ENCODE measurements at regions not wholly inside any gene's neighbourhood (a gene's known extent, or its start where the extent isn't known, plus 50 kb on each side); places are given as distances from the start of the nearest gene placed in this dataset.

- Histone ChIP-seq H3K79me2 (replicated peaks; ENCODE audit: insufficient read depth) (no peaks in the 10 kb centered on the region), H3K9me2 (ENCODE audit: insufficient read depth) (no peaks in the 10 kb centered on the region), H3K36me3 (ENCODE audit: insufficient read depth) (peaks cover 4% of the 10 kb centered on the region), H2AFZ (no peak overlapping the region), H4K20me1 (replicated peaks; ENCODE audit: insufficient read depth) (no peaks in the 10 kb centered on the region), H3K4me1 (ENCODE audit: insufficient read depth) (no peaks in the 10 kb centered on the region), H3K27me3 (ENCODE audit: insufficient read depth) (no peaks in the 10 kb centered on the region), H3K4me3 (no peak overlapping the region), H3K4me2 (no peak overlapping the region), H3K27ac (ENCODE audit: low read depth) (no peak overlapping the region), H3F3A (replicated peaks; ENCODE audit: low read depth) (no peaks in the 10 kb centered on the region)
- TF ChIP-seq NANOG (IDR thresholded peaks at IDR 0.05; ENCODE audit: borderline replicate concordance) (no peak), STAT1 (IDR thresholded peaks at IDR 0.05; ENCODE audit: unreplicated experiment) (no peak), REST (IDR thresholded peaks at IDR 0.05; ENCODE audit: unreplicated experiment) (no peak), JUNB (IDR thresholded peaks at IDR 0.05; ENCODE audit: unreplicated experiment) (no peak), ETS1 (IDR thresholded peaks at IDR 0.05) (no peak), EZH2phosphoT487 (IDR thresholded peaks at IDR 0.05; ENCODE audit: unreplicated experiment) (no peak), ZNF114 (CRISPR knock-in tag; IDR thresholded peaks at IDR 0.05) (no peak), POLR2AphosphoS5 (IDR thresholded peaks at IDR 0.05; ENCODE audit: low read depth) (no peak), CREB1 (CRISPR knock-in tag; IDR thresholded peaks at IDR 0.05; ENCODE audit: low read depth) (no peak)
- TF ChIP-seq, protein P1, sequence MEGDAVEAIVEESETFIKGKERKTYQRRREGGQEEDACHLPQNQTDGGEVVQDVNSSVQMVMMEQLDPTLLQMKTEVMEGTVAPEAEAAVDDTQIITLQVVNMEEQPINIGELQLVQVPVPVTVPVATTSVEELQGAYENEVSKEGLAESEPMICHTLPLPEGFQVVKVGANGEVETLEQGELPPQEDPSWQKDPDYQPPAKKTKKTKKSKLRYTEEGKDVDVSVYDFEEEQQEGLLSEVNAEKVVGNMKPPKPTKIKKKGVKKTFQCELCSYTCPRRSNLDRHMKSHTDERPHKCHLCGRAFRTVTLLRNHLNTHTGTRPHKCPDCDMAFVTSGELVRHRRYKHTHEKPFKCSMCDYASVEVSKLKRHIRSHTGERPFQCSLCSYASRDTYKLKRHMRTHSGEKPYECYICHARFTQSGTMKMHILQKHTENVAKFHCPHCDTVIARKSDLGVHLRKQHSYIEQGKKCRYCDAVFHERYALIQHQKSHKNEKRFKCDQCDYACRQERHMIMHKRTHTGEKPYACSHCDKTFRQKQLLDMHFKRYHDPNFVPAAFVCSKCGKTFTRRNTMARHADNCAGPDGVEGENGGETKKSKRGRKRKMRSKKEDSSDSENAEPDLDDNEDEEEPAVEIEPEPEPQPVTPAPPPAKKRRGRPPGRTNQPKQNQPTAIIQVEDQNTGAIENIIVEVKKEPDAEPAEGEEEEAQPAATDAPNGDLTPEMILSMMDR (conservative IDR thresholded peaks at IDR 0.05; ENCODE audit: low read depth in 2 of 2): no peak
- TF ChIP-seq, protein P2, sequence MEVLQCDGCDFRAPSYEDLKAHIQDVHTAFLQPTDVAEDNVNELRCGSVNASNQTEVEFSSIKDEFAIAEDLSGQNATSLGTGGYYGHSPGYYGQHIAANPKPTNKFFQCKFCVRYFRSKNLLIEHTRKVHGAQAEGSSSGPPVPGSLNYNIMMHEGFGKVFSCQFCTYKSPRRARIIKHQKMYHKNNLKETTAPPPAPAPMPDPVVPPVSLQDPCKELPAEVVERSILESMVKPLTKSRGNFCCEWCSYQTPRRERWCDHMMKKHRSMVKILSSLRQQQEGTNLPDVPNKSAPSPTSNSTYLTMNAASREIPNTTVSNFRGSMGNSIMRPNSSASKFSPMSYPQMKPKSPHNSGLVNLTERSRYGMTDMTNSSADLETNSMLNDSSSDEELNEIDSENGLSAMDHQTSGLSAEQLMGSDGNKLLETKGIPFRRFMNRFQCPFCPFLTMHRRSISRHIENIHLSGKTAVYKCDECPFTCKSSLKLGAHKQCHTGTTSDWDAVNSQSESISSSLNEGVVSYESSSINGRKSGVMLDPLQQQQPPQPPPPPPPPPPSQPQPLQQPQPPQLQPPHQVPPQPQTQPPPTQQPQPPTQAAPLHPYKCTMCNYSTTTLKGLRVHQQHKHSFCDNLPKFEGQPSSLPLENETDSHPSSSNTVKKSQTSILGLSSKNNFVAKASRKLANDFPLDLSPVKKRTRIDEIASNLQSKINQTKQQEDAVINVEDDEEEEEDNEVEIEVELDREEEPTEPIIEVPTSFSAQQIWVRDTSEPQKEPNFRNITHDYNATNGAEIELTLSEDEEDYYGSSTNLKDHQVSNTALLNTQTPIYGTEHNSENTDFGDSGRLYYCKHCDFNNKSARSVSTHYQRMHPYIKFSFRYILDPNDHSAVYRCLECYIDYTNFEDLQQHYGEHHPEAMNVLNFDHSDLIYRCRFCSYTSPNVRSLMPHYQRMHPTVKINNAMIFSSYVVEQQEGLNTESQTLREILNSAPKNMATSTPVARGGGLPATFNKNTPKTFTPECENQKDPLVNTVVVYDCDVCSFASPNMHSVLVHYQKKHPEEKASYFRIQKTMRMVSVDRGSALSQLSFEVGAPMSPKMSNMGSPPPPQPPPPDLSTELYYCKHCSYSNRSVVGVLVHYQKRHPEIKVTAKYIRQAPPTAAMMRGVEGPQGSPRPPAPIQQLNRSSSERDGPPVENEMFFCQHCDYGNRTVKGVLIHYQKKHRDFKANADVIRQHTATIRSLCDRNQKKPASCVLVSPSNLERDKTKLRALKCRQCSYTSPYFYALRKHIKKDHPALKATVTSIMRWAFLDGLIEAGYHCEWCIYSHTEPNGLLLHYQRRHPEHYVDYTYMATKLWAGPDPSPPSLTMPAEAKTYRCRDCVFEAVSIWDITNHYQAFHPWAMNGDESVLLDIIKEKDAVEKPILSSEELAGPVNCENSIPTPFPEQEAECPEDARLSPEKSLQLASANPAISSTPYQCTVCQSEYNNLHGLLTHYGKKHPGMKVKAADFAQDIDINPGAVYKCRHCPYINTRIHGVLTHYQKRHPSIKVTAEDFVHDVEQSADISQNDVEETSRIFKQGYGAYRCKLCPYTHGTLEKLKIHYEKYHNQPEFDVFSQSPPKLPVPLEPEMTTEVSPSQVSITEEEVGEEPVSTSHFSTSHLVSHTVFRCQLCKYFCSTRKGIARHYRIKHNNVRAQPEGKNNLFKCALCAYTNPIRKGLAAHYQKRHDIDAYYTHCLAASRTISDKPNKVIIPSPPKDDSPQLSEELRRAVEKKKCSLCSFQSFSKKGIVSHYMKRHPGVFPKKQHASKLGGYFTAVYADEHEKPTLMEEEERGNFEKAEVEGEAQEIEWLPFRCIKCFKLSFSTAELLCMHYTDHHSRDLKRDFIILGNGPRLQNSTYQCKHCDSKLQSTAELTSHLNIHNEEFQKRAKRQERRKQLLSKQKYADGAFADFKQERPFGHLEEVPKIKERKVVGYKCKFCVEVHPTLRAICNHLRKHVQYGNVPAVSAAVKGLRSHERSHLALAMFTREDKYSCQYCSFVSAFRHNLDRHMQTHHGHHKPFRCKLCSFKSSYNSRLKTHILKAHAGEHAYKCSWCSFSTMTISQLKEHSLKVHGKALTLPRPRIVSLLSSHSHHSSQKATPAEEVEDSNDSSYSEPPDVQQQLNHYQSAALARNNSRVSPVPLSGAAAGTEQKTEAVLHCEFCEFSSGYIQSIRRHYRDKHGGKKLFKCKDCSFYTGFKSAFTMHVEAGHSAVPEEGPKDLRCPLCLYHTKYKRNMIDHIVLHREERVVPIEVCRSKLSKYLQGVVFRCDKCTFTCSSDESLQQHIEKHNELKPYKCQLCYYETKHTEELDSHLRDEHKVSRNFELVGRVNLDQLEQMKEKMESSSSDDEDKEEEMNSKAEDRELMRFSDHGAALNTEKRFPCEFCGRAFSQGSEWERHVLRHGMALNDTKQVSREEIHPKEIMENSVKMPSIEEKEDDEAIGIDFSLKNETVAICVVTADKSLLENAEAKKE (CRISPR knock-in tag; IDR thresholded peaks at IDR 0.05): no peak
- no peak for ATAC-seq
- Mint-ChIP-seq H3K9me3 (no peaks in the 10 kb centered on the region), H3K27me3 (ENCODE audit: insufficient read depth, low read depth, poor library complexity) (peaks cover 4% of the 10 kb centered on the region), H3K36me3 (ENCODE audit: low read depth) (no peaks in the 10 kb centered on the region), H3K4me3 (no peak overlapping the region), H3K4me1 (peaks cover 7% of the 10 kb centered on the region; the same call in 2 of the 3 replicates), H3K27ac (no peak overlapping the region)
- peak; percentile 1 for DNase-seq (ENCODE audit: low spot score)
Measured at GRCh38 chr22:49469896-49470740, 357.6 kb downstream of the BRD1 start.

Data from GM23338 (cell line).